H1 (cell line): ENCODE measurements at regions not wholly inside any gene's neighbourhood (a gene's known extent, or its start where the extent isn't known, plus 50 kb on each side); places are given as distances from the start of the nearest gene placed in this dataset.

Source experiments
- CTCF ChIA-PET: fragments of 300-600 bp; sonication (Branson Sonifier 250); formaldehyde crosslinking; loops from one replicate; lab custom pipeline; 2021; ENCODE audit not compliant: partially characterized antibody; lab: Charles Lee
- POLR2A ChIA-PET: fragments of 300-600 bp; sonication (Branson Sonifier 250); formaldehyde crosslinking; loops from one replicate; lab custom pipeline; 2021; ENCODE audit warnings: inconsistent platforms; ENCODE audit not compliant: partially characterized antibody; lab: Charles Lee
- DNase-seq, 2 experiments: peaks; one replicate each; pipeline versions ENCODE4 v3.0.0 to v3.0.0-alpha.2; 2010 to 2022; ENCODE audit warnings: low spot score in 2 of 2, low read depth in 1 of 2, mixed read lengths in 1 of 2
- FAIRE-seq: peaks from 2 replicates; lab custom pipeline; 2011; peaks lifted over from hg19 to GRCh38; lab: Jason Lieb, UNC
- H2AFZ ChIP-seq: 2 replicates; pipeline ENCODE4 v1.8.1; 2012; ENCODE audit warnings: low read length, inconsistent platforms
- H2AK5ac ChIP-seq: 2 replicates; pipeline ENCODE4 v1.6.1; 2013; ENCODE audit warnings: low read depth, low read length
- H2BK120ac ChIP-seq: replicated peaks from 2 replicates; pipeline ENCODE3; 2013; ENCODE audit warnings: low read depth, low read length, inconsistent platforms
- H2BK12ac ChIP-seq: 2 replicates; pipeline ENCODE4 v1.6.1; 2013; ENCODE audit warnings: low read depth, low read length
- H2BK15ac ChIP-seq: 2 replicates; pipeline ENCODE4 v1.6.1; 2013; ENCODE audit warnings: low read length
- H2BK20ac ChIP-seq: 2 replicates; pipeline ENCODE4 v1.6.1; 2013; ENCODE audit warnings: low read length
- H2BK5ac ChIP-seq: 2 replicates; pipeline ENCODE4 v1.6.1; 2013; ENCODE audit warnings: low read depth, low read length
- H3K14ac ChIP-seq: 2 replicates; pipeline ENCODE4 v1.6.1; 2013; ENCODE audit warnings: inconsistent platforms; ENCODE audit not compliant: insufficient read length
- H3K18ac ChIP-seq: 2 replicates; pipeline ENCODE4 v1.6.1; 2013; ENCODE audit warnings: low read length; ENCODE audit errors: extremely low read depth
- H3K23ac ChIP-seq: 2 replicates; pipeline ENCODE4 v1.6.1; 2013; ENCODE audit warnings: inconsistent platforms; ENCODE audit not compliant: insufficient read length
- H3K23me2 ChIP-seq: 2 replicates; pipeline ENCODE4 v1.6.1; 2013; ENCODE audit warnings: low read depth, low read length
- H3K27ac ChIP-seq: 2 replicates; pipeline ENCODE4 v1.6.1; 2011; ENCODE audit warnings: low read depth, low read length, inconsistent platforms
- H3K27me3 ChIP-seq, 4 experiments: replicated peaks in 1 of 4; 1 replicate in 1 of 4; 2 replicates in 3 of 4; pipeline versions ENCODE4 v1.6.1 to v1.8.1; 2011 to 2013; ENCODE audit warnings: low read length in 3 of 4, mild to moderate bottlenecking in 3 of 4, inconsistent platforms in 2 of 4, mixed read lengths in 2 of 4, moderate library complexity in 1 of 4; ENCODE audit not compliant: control insufficient read depth in 3 of 4, insufficient read depth in 3 of 4; ENCODE audit errors: extremely low read depth in 1 of 4
- H3K36me3 ChIP-seq, 4 experiments: 2 replicates each; pipeline versions ENCODE4 v1.6.1 to v1.8.1; 2011 to 2013; ENCODE audit warnings: mild to moderate bottlenecking in 4 of 4, low read length in 3 of 4, moderate library complexity in 2 of 4, control low read depth in 1 of 4, inconsistent platforms in 1 of 4; ENCODE audit not compliant: insufficient read depth in 4 of 4, control insufficient read depth in 2 of 4
- H3K4ac ChIP-seq: replicated peaks from 2 replicates; pipeline ENCODE3; 2013; ENCODE audit warnings: low read length, low read depth, mixed read lengths, inconsistent platforms; ENCODE audit not compliant: insufficient read length
- H3K4me1 ChIP-seq, 4 experiments: replicated peaks in 1 of 4; 1 replicate in 1 of 4; 2 replicates in 3 of 4; pipeline versions ENCODE4 v1.6.1 to v1.8.1; 2011 to 2013; ENCODE audit warnings: low read length in 3 of 4, inconsistent platforms in 2 of 4, mixed read lengths in 1 of 4; ENCODE audit not compliant: insufficient read depth in 4 of 4, control insufficient read depth in 3 of 4
- H3K4me2 ChIP-seq, 2 experiments: 2 replicates each; pipeline versions ENCODE4 v1.6.1 to v1.8.1; 2011 to 2013; ENCODE audit warnings: low read depth in 2 of 2, low read length in 2 of 2, control low read depth in 1 of 2, inconsistent platforms in 1 of 2, mild to moderate bottlenecking in 1 of 2; ENCODE audit not compliant: insufficient read depth in 1 of 2
- H3K4me3 ChIP-seq, 4 experiments: fragments of 200-600, 300-600 bp in 1 of 4; sonication (generic), shearing (Covaris generic), sonication (Bioruptor Twin) in 1 of 4; 2 replicates each; pipeline versions ENCODE4 v1.5.1 to v1.8.1; 2011 to 2016; ENCODE audit warnings: low read length in 4 of 4, low read depth in 3 of 4, control low read depth in 2 of 4, inconsistent platforms in 2 of 4, mild to moderate bottlenecking in 2 of 4, mixed read lengths in 1 of 4, moderate library complexity in 1 of 4; ENCODE audit not compliant: insufficient read depth in 2 of 4; ENCODE audit errors: extremely low read depth in 1 of 4
- H3K56ac ChIP-seq: replicated peaks from 2 replicates; pipeline ENCODE3; 2013; ENCODE audit warnings: low read depth, mild to moderate bottlenecking, mixed read lengths, low read length, inconsistent platforms; ENCODE audit not compliant: insufficient read length
- H3K79me1 ChIP-seq: 2 replicates; pipeline ENCODE4 v1.6.1; 2013; ENCODE audit warnings: low read depth, low read length, control low read depth
- H3K79me2 ChIP-seq, 2 experiments: 2 replicates each; pipeline versions ENCODE4 v1.6.1 to v1.8.1; 2012 to 2013; ENCODE audit warnings: low read length in 2 of 2, mild to moderate bottlenecking in 2 of 2, inconsistent platforms in 1 of 2; ENCODE audit not compliant: insufficient read depth in 2 of 2, control insufficient read depth in 1 of 2
- H3K9ac ChIP-seq, 4 experiments: replicated peaks in 1 of 4; 1 replicate in 1 of 4; 2 replicates in 3 of 4; pipeline versions ENCODE4 v1.6.1 to v1.8.1; 2011 to 2013; ENCODE audit warnings: low read depth in 3 of 4, low read length in 3 of 4, control low read depth in 2 of 4, mild to moderate bottlenecking in 2 of 4, moderate library complexity in 2 of 4, inconsistent platforms in 1 of 4; ENCODE audit errors: extremely low read depth in 1 of 4
- H3K9me3 ChIP-seq, 2 experiments: 2 replicates each; pipeline versions ENCODE4 v1.6.1 to v1.8.1; 2012 to 2013; ENCODE audit warnings: mild to moderate bottlenecking in 2 of 2, moderate library complexity in 2 of 2, control low read depth in 1 of 2, inconsistent platforms in 1 of 2, low read depth in 1 of 2, low read length in 1 of 2, mixed read lengths in 1 of 2; ENCODE audit not compliant: insufficient read depth in 2 of 2
- H4K20me1 ChIP-seq, 2 experiments: replicated peaks in 1 of 2; 2 replicates each; pipeline versions ENCODE3 to v1.8.1; 2011 to 2013; ENCODE audit warnings: inconsistent platforms in 2 of 2, low read length in 2 of 2, mild to moderate bottlenecking in 1 of 2; ENCODE audit not compliant: insufficient read depth in 2 of 2, control insufficient read depth in 1 of 2
- H4K5ac ChIP-seq: 2 replicates; pipeline ENCODE4 v1.6.1; 2013; ENCODE audit warnings: low read length, low read depth, mixed read lengths, inconsistent platforms; ENCODE audit not compliant: insufficient read length
- H4K8ac ChIP-seq: 2 replicates; pipeline ENCODE4 v1.8.0; 2013; ENCODE audit warnings: mild to moderate bottlenecking, moderate library complexity, low read length, inconsistent platforms; ENCODE audit not compliant: insufficient read depth; ENCODE audit errors: extremely low read depth
- H4K91ac ChIP-seq: replicated peaks from 2 replicates; pipeline ENCODE3; 2013; ENCODE audit warnings: low read length, mixed read lengths, inconsistent platforms; ENCODE audit not compliant: insufficient read length
- BCL11A ChIP-seq, 2 experiments: IDR thresholded peaks; one replicate each; pipeline ENCODE4 v1.6.1; 2011; ENCODE audit warnings: low read depth in 2 of 2, low read length in 2 of 2, mild to moderate bottlenecking in 2 of 2
- EGR1 ChIP-seq: IDR thresholded peaks from 2 replicates; pipeline ENCODE4 v1.6.1; 2011; ENCODE audit warnings: low read depth, low read length, borderline replicate concordance
- EP300 ChIP-seq, 2 experiments: IDR thresholded peaks; 1 replicate in 1 of 2; 2 replicates in 1 of 2; pipeline ENCODE4 v1.6.1; 2011 to 2012; ENCODE audit warnings: low read depth in 2 of 2, low read length in 2 of 2, mild to moderate bottlenecking in 2 of 2, borderline replicate concordance in 1 of 2, inconsistent platforms in 1 of 2, moderate library complexity in 1 of 2
- KDM1A ChIP-seq: fragments of 200-600, 300-600 bp; sonication (generic); IDR thresholded peaks from 2 replicates; pipeline ENCODE4 v1.7.1; 2016; ENCODE audit warnings: mild to moderate bottlenecking, low read length, borderline replicate concordance
- KDM4A ChIP-seq: IDR thresholded peaks from one replicate; pipeline ENCODE4 v1.7.1; 2012; ENCODE audit warnings: low read depth, mild to moderate bottlenecking, moderate library complexity, low read length, inconsistent platforms; ENCODE audit not compliant: severe bottlenecking
- MAFK ChIP-seq: IDR thresholded peaks from 2 replicates; pipeline ENCODE4 v1.6.1; 2012; ENCODE audit warnings: low read depth, mild to moderate bottlenecking, improper control_type of control experiment, low read length
- RAD21 ChIP-seq, 2 experiments: IDR thresholded peaks in 1 of 2; conservative IDR thresholded peaks in 1 of 2; 2 replicates each; pipeline ENCODE4 v1.6.1; 2011; ENCODE audit warnings: low read depth in 2 of 2, low read length in 2 of 2, improper control_type of control experiment in 1 of 2, inconsistent platforms in 1 of 2, mild to moderate bottlenecking in 1 of 2, moderate library complexity in 1 of 2
- RFX5 ChIP-seq: IDR thresholded peaks from 2 replicates; pipeline ENCODE4 v1.6.1; 2011; ENCODE audit warnings: low read depth, low read length, improper control_type of control experiment, borderline replicate concordance
- SAP30 ChIP-seq: fragments of 300-600 bp; sonication (generic); IDR thresholded peaks from 2 replicates; pipeline ENCODE4 v1.7.1; 2012; ENCODE audit warnings: low read length, moderate library complexity, mild to moderate bottlenecking, inconsistent platforms; ENCODE audit not compliant: insufficient read depth, insufficient replicate concordance
- SP4 ChIP-seq: IDR thresholded peaks from 2 replicates; pipeline ENCODE4 v1.6.1; 2012; ENCODE audit warnings: low read length, inconsistent platforms
- SUZ12 ChIP-seq: fragments of 200-600 bp; sonication (generic); IDR thresholded peaks from 2 replicates; pipeline ENCODE4 v1.6.1; 2012; ENCODE audit warnings: mild to moderate bottlenecking, inconsistent platforms, low read length, moderate library complexity, mixed read lengths
- WGBS, 2 experiments: shearing (Covaris generic) in 1 of 2; methylation state at CpG; one replicate each; pipeline versions ENCODE4 v1.1.6 to v1.1.7; 2013 to 2015; ENCODE audit warnings: low lambda C conversion rate in 2 of 2, mixed read lengths in 2 of 2, inconsistent platforms in 1 of 2, low coverage in 1 of 2, missing lambda C conversion rate in 1 of 2; ENCODE audit not compliant: insufficient replicate concordance in 2 of 2, insufficient coverage in 1 of 2, insufficient read length in 1 of 2; ENCODE audit errors: extremely low coverage in 1 of 2, missing lambda C conversion rate in 1 of 2; 5-methylcytosine and 5-hydroxymethylcytosine counted together
- TF ChIP-seq, protein P1 (sequence below): IDR thresholded peaks from 2 replicates; pipeline ENCODE4 v1.6.1; 2012; ENCODE audit warnings: low read length, inconsistent platforms

DNA sequence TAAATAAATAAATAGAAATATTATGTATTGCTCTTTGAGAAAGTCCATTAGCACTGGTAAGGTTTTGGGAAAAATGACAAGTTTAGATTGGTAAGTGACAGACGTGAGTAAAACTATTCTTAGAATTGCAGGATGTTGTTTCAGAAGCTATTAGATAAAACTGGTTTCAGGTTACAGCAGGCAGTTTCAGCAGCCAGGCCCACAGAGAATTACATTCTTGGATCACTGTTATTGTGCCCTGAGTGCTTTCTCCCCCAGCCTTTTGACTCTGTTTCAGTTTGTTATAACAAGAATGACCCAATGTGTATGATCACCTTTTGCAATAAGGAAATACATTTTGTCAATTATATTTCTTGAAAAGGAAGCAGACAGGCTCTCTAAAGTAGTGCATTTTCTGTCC, 86.5 kb downstream of the DKK1 start:
- 91% methylated on average over 1 of the region's 1 CpG; no CpG with 5 or more reads in 1 of the 2 experiments for WGBS, 2 experiments
- no peak for DNase-seq
- no peak overlapping the region for H3K14ac ChIP-seq
- TF ChIP-seq EGR1: no peak
- no peak for TF ChIP-seq BCL11A (IDR thresholded peaks at IDR 0.05; ENCODE audit: low read depth in 2 of 2, low read length in 2 of 2)
- TF ChIP-seq SP4: no peak
- TF ChIP-seq, protein P1, sequence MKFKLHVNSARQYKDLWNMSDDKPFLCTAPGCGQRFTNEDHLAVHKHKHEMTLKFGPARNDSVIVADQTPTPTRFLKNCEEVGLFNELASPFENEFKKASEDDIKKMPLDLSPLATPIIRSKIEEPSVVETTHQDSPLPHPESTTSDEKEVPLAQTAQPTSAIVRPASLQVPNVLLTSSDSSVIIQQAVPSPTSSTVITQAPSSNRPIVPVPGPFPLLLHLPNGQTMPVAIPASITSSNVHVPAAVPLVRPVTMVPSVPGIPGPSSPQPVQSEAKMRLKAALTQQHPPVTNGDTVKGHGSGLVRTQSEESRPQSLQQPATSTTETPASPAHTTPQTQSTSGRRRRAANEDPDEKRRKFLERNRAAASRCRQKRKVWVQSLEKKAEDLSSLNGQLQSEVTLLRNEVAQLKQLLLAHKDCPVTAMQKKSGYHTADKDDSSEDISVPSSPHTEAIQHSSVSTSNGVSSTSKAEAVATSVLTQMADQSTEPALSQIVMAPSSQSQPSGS: no peak
- TF ChIP-seq SAP30: no peak
- TF ChIP-seq KDM1A: no peak
- TF ChIP-seq RAD21 (IDR thresholded peaks at IDR 0.05 in 1 of 2, conservative IDR thresholded peaks at IDR 0.05 in 1 of 2; ENCODE audit: low read depth in 2 of 2, low read length in 2 of 2): no peak
- no peak for TF ChIP-seq EP300 (IDR thresholded peaks at IDR 0.05; ENCODE audit: borderline replicate concordance in 1 of 2, low read depth in 2 of 2, low read length in 2 of 2)
- TF ChIP-seq MAFK: no peak
- TF ChIP-seq KDM4A: no peak
- no peak for TF ChIP-seq SUZ12
- TF ChIP-seq RFX5: no peak

More for the DNA sequence above, 86.5 kb downstream of the DKK1 start:
- H3K4me1 ChIP-seq: no peaks in the 10 kb centered on the region
- H2BK120ac ChIP-seq: no peak overlapping the region
- no peaks in the 10 kb centered on the region for H4K20me1 ChIP-seq
- H2BK15ac ChIP-seq: no peak overlapping the region
- H3K79me1 ChIP-seq: no peaks in the 10 kb centered on the region
- H4K8ac ChIP-seq: no peak overlapping the region
- H3K27me3 ChIP-seq: no peaks in the 10 kb centered on the region
- no peak overlapping the region for H3K4ac ChIP-seq
- no peak overlapping the region for H2BK5ac ChIP-seq
- no peak overlapping the region for H2AK5ac ChIP-seq
- FAIRE-seq: no peak
- POLR2A ChIA-PET: no interaction called here
- no peak overlapping the region for H4K5ac ChIP-seq
- no peaks in the 10 kb centered on the region for H3K23me2 ChIP-seq
- H3K18ac ChIP-seq: no peak overlapping the region
- no peak overlapping the region for H3K4me2 ChIP-seq
- no peak overlapping the region for H3K56ac ChIP-seq
- no peak overlapping the region for H2AFZ ChIP-seq
- H3K23ac ChIP-seq: no peak overlapping the region
- no peak overlapping the region for H2BK12ac ChIP-seq
- H3K4me3 ChIP-seq: no peak overlapping the region
- no peak overlapping the region for H3K27ac ChIP-seq
- H2BK20ac ChIP-seq: no peak overlapping the region
- H3K9ac ChIP-seq: no peak overlapping the region
- no peaks in the 10 kb centered on the region for H3K36me3 ChIP-seq
- H3K79me2 ChIP-seq: no peaks in the 10 kb centered on the region
- CTCF ChIA-PET: interaction anchor here (0.6 kb wide), 1 partner anchor 11 kb away, joined by 3 read pairs; no protein-coding TSS in a partner anchor
- 0 out of 4 replicates have a peak, but pooled peaks cover 0 to 3% of the 10 kb centered on the region in 2 experiments for H3K9me3 ChIP-seq
- no peak overlapping the region for H4K91ac ChIP-seq
